ENCODE measurements at regions not wholly inside any gene's neighbourhood (a gene's known extent, or its start where the extent isn't known, plus 50 kb on each side); places are given as distances from the start of the nearest gene placed in this dataset.

DNA sequence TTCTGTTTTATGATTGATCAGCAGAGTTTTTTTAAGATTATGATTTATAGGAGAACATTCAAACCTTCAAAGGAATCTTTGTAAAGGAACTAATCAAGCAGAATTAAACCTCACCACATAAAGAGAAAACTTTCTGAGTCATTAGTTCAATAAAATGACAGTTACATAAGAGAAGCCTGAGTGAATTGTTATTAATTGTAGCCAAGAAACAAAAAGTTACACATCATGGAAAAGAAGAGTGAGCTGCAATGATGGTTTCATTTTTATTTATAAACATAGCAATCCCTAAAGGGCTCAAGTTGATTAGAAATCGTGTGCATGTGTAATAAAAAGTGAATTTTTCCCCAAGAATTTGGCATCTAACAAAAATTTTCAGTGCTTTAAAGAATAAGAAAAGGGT, 731.4 kb downstream of the LTN1 start:
- DNase-seq: no peak

- no peak for DNase-seq
Measured at GRCh38 chr21:28257276-28257675, 735.4 kb downstream of the LTN1 start.

- DNase-seq: no peak
Measured at GRCh38 chr21:28256837-28257236, 735.8 kb downstream of the LTN1 start.

- no peak for DNase-seq
Measured at GRCh38 chr21:28256420-28256831, 736.3 kb downstream of the LTN1 start.

DNA sequence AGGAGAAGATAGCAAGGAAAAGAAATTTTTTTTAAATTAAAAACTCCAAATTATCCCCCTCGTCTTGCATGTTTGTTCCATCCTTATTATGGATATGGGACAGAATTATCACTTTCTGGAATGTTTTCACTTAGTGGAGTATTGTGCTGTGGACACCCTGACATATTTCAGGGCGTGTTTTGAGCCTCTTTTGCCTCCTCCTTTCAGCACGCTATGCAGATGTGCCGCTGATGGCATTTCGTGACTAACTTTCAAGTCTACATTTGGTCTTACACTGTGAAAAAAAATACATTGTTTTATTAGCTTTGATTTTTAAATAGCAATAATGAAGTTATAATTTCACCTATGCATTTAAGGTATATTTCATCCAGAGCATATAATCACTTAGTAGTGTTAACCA, 738.7 kb downstream of the LTN1 start:
- DNase-seq: no peak

- no peak for DNase-seq
Measured at GRCh38 chr21:28253338-28253737, 739.3 kb downstream of the LTN1 start.

DNA sequence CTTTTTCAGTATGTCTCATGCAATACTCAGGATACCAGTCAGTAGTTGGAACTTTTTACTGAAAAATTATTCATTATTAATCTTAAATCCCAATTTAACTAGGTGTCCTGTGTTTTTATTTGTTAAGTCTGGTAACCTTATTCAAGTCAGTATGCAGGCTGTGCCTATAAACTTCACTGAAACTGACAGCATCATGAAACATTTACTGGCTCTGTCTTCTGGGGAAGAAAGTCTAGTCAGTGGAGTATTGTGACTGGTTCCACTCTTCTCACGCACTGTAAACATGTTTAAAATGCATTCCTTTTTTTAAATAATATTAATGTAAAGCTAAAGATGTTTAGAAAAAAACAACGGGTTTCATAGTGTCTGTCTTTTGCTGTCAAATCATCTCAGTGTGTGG, 739.7 kb downstream of the LTN1 start:
- DNase-seq: no peak

DNA sequence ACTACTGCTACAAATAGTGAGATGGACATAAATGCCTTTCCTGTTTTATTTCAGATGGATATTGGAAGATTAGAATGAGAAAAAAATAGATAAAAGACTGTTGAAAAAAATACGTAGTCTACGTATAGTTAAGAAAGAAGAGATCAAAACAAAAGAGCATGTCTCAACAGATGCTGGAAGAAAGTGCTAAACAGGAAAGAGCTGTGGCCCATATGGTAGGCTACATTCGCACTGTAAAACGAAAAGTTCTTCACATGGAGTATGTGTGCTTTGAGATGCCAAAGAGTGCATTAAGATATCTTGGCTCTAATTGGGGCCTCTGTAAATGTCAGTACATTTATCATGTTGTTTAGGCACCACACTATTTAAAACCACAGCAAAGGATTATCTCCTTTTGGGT, 741.7 kb downstream of the LTN1 start:
- no peak for DNase-seq

- DNase-seq: no peak
Measured at GRCh38 chr21:28247454-28248020, 745.1 kb downstream of the LTN1 start.

DNA sequence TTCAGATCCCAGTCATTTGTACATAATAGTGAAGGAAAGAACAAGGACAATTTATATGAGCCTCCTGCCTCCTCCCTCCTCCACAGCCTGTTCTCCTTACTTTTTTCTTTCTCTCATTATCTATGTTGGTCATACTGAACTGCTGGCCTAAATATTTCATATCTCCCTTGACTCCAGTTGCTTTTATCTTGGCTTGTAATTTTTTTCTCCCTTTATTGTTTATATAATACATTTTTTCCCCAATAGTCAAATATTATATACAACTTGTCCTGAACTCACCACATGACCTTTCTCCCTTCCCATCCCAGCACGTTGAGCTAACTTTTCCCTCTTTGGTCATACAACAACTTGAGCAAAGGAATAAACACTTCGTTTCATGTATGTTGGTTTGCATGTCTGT, 752.1 kb downstream of the LTN1 start:
- no peak for DNase-seq

DNA sequence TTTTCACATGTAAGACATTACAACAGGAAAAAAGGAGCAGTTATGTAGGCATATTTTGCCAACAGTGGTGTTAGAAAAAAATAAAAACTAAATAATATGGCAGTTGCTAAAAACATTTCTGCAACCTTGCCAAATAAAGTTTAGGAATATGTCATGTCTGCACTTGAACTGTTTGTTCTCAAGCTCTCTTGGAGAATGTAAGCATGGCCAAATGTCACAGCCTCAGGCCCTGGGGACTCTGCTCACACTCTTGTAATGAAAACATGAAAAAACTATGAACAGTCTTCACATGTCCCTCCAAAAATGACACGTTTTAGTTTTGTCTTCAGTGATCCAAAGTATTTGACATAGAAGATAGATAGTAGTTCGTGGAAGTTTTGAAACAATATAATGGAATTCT, 753.3 kb downstream of the LTN1 start:
- DNase-seq: no peak

DNA sequence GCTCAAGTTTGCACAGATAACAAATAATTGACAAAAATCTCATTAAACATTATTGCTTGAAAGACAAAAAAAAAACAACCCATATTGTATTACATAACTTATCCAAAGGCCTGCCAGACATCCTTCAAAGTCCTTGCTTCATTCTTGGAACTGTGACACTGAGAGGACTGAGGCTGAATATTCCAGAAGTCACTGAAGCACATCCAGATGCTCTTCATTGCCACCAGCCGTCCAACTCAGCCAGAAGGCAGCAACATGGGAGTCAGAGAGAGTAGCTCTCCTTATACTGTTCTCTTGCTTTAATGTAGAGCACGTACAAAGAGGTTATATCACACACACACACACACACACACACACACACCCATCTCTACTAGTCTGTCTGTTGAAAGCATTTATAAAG, 755.0 kb downstream of the LTN1 start:
- DNase-seq: no peak

DNA sequence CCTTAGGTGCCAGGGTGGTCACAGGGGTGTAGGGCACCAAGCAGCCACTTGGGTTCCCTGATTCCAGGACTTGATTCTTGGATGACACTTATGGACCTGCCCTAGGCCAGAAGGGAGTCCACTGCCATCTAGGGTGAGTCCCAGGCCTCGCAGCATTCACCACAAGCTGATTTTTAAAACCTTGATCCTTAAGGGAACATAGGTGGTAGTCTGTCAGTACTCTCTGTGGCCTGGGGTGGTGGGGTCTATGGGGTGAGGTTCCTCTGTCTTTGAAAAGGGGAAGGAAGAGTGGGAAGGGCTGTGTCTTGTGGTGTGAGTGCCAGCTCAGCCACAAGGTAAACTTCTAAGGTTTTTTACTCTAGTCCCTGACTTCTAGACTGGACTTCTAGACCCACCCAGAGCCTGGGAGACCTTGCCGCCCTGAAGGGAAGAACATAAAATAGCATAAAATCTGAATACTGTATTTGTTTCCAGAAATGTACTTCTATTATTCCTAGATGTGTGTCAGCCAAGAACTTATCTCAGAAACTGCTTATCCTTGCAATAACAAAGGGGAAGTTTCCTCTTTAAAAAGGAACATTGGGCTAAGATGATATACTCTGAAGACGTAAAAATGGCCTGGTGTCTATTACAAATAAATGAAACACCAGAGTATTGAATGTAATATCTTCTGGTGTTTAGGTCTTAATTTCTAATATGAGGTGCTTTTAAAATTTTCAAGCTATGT, 757.3 kb downstream of the LTN1 start:
- no peak for DNase-seq

DNA sequence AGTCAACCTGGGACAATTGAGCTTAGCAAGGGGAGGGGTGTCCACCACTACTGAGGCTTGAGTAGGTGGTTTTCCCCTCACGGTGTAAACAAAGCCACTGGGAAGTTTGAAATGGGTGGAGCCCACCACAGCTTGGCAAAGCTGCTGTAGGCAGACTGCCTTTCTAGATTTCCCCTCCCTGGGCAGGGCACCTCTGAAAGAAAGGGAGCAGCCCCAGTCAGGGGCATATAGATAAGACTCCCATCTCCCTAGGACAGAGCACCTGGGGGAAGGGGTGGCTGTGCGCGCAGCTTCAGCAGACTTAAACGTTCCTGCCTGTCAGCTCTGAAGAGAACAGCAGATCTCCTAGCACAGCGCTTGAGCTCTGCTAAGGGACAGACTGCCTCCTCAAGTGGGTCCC, 758.4 kb downstream of the LTN1 start:
- no peak for DNase-seq

DNA sequence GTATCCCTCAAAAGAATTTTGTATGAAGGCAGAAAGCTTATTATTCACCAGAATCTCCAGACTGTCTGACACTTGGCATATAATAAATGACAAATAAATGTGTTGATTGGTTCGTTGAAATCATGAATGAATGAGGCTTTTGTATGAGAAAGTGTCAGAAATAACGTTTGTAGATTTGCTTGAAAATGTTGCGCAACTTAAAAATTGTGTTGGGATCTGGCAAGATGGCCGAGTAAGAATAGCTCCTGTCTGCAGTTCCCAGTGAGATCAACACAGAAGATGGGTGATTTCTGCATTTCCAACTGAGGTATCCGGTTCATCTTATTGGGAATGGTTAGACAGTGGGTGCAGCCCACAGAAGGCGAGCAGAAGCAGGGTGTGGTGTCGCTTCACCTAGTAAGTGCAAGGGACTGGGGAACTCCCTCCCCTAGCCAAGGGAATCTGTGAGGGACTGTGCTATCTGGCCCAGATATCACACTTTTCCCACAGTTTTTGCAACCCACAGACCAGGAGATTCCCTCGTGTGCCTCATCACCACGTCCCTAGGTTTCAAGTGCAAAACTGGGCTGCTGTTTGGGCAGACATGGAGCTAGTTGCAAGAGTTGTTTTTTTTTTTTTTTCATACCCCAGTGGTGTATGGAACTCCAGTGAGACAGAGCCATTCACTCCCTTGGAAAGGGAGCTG, 759.0 kb downstream of the LTN1 start:
- no peak for DNase-seq

GRCh38 chr21:28230559-28230958, 762.1 kb downstream of the LTN1 start:
- DNase-seq: no peak

- no peak for DNase-seq
Measured at GRCh38 chr21:28229814-28230213, 762.9 kb downstream of the LTN1 start.

DNA sequence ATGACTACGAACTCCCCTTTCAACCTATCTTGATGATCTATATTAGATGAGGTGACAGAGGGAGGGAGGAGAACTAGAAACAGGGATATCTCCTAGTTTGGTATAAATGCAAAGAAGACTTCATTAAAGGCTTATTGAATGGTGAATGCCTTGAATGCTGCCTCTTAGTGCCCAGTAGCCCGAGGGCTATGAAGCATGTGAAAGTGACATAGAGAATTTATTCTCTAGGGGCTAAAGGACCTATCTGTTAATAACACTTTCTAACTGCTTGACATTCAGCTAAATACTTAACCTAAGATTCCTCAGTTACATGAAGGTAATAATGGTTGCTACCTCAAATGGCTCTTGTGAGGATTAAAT, 764.1 kb downstream of the LTN1 start:
- DNase-seq: no peak

GRCh38 chr21:28227881-28228635, 764.6 kb downstream of the LTN1 start:
- no peak for DNase-seq

- no peak for DNase-seq
Measured at GRCh38 chr21:28226563-28226962, 766.1 kb downstream of the LTN1 start.

- DNase-seq: no peak
Measured at GRCh38 chr21:28224191-28224726, 768.4 kb downstream of the LTN1 start.

DNA sequence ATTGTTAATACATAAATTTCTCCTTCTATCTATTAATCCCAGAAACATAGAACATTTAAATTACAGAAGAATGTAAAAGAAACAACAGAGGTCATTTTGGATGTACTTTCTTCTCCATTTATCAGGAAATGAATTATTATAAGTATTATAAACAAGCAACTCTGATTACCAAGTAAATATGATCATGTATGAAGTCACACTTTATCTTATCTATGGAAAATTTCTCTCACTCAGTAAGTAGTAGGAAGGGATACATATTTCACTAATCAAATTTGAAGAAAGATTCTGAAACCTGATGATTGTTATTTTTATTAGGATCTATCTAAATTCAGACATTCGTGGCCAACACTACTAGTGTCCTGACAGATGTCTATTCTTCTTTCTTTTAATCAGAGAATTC, 770.7 kb downstream of the LTN1 start:
- no peak for DNase-seq

DNA sequence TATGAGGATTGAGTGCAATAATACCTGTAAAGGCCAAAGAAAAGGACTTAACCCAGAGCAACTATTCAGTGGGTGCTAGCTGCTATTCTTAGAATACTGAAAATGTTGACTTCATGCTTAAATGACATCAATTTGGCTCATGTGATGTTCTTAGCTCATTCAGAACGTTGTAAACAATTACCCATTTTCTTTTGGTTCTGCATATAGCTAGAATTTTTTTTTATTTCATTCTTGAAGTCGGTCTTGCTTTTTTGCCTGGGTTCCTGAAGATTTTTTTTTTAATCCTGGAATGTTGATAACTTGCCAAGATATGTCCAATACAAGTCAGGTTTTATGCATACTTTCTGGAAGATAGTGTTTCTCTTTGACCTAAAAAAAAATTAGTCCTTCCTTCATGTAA, 772.0 kb downstream of the LTN1 start:
- no peak for DNase-seq

All from RPMI8226 (cell line).